SH-SY5Y (cell line): ENCODE measurements at regions not wholly inside any gene's neighbourhood (a gene's known extent, or its start where the extent isn't known, plus 50 kb on each side); places are given as distances from the start of the nearest gene placed in this dataset.

Experiments used
- GATA2 ChIP-seq: IDR thresholded peaks from 2 replicates; pipeline ENCODE4 v1.6.1; 2011; ENCODE audit warnings: mild to moderate bottlenecking, low read depth, low read length
- GATA3 ChIP-seq: IDR thresholded peaks from 2 replicates; pipeline ENCODE4 v1.6.1; 2011; ENCODE audit warnings: low read depth, mild to moderate bottlenecking, low read length, moderate library complexity

DNA sequence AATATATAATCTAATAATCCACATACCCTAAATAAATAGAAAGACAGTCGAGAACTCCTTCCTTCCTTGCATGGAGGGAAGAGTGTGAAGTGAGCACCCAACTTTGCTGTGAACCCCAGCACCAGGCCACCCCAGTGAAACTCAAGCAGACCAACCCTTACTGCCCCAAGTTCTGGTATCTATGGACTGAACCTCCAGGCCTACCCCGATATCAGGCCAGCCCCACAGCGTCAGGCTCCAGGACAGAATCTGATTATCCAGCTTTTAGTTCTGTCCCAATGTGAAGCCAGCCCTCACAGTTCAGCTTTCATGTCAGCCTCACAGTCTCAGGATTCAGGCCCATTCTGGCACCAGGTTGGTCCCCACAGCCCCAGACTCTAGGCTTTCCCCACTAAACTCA is 1617.2 kb upstream of the AGA start:
- no peak for TF ChIP-seq GATA3
- no peak for TF ChIP-seq GATA2
